ENCODE measurements at regions not wholly inside any gene's neighbourhood (a gene's known extent, or its start where the extent isn't known, plus 50 kb on each side); places are given as distances from the start of the nearest gene placed in this dataset.

- no peak overlapping the region for H3K27ac ChIP-seq (ENCODE audit: low read depth, low read length)
- H3K4me3 ChIP-seq (ENCODE audit: low read length), result no peak overlapping the region
- H3K79me2 ChIP-seq (ENCODE audit: control insufficient read depth, low read length), result no peaks in the 10 kb centered on the region
- TF ChIP-seq EZH2phosphoT487 (IDR thresholded peaks at IDR 0.05; ENCODE audit: borderline replicate concordance, low read length) (no peak), CTCF (IDR thresholded peaks at IDR 0.05; ENCODE audit: low read depth, low read length, poor library complexity, severe bottlenecking) (no peak)
- H3K9me3 ChIP-seq (ENCODE audit: control insufficient read depth, insufficient read depth, low read length), result no peaks in the 10 kb centered on the region
- no peaks in the 10 kb centered on the region for H3K4me1 ChIP-seq (ENCODE audit: control insufficient read depth, low read length)
- no peaks in the 10 kb centered on the region for H4K20me1 ChIP-seq (ENCODE audit: control insufficient read depth, insufficient read depth, low read depth, low read length)
- no peaks in the 10 kb centered on the region for H3F3A ChIP-seq (ENCODE audit: control insufficient read depth, insufficient read depth)
- H3K36me3 ChIP-seq (ENCODE audit: control insufficient read depth, low read length), result no peaks in the 10 kb centered on the region
- no peaks in the 10 kb centered on the region for H3K9me2 ChIP-seq (replicated peaks; ENCODE audit: control insufficient read depth, low read length)
- H3K27me3 ChIP-seq (ENCODE audit: control insufficient read depth, low read length), result no peaks in the 10 kb centered on the region
- H3K4me2 ChIP-seq (ENCODE audit: low read length), result no peak overlapping the region
Measured at GRCh38 chr22:48536541-48537342, 1290.9 kb downstream of the BRD1 start.

GRCh38 chr22:48535868-48536540 is 1291.7 kb downstream of the BRD1 start:
- H3K9me2 ChIP-seq (replicated peaks; ENCODE audit: control insufficient read depth, low read length), result no peaks in the 10 kb centered on the region
- no peaks in the 10 kb centered on the region for H4K20me1 ChIP-seq (ENCODE audit: control insufficient read depth, insufficient read depth, low read depth, low read length)
- H3K4me3 ChIP-seq (ENCODE audit: low read length), result no peak overlapping the region
- H3K36me3 ChIP-seq (ENCODE audit: control insufficient read depth, low read length), result no peaks in the 10 kb centered on the region
- TF ChIP-seq EZH2phosphoT487 (IDR thresholded peaks at IDR 0.05; ENCODE audit: borderline replicate concordance, low read length), result no peak
- no peak for TF ChIP-seq CTCF (IDR thresholded peaks at IDR 0.05; ENCODE audit: low read depth, low read length, poor library complexity, severe bottlenecking)
- no peak overlapping the region for H3K4me2 ChIP-seq (ENCODE audit: low read length)
- no peaks in the 10 kb centered on the region for H3K4me1 ChIP-seq (ENCODE audit: control insufficient read depth, low read length)
- H3K79me2 ChIP-seq (ENCODE audit: control insufficient read depth, low read length), result no peaks in the 10 kb centered on the region
- no peaks in the 10 kb centered on the region for H3K9me3 ChIP-seq (ENCODE audit: control insufficient read depth, insufficient read depth, low read length)
- H3K27ac ChIP-seq (ENCODE audit: low read depth, low read length), result no peak overlapping the region
- H3K27me3 ChIP-seq (ENCODE audit: control insufficient read depth, low read length), result no peaks in the 10 kb centered on the region
- H3F3A ChIP-seq (ENCODE audit: control insufficient read depth, insufficient read depth), result no peaks in the 10 kb centered on the region

GRCh38 chr22:48534395-48534958 is 1293.2 kb downstream of the BRD1 start:
- Histone ChIP-seq H4K20me1 (ENCODE audit: control insufficient read depth, insufficient read depth, low read depth, low read length) (no peaks in the 10 kb centered on the region), H3K79me2 (ENCODE audit: control insufficient read depth, low read length) (no peaks in the 10 kb centered on the region), H3K9me3 (ENCODE audit: control insufficient read depth, insufficient read depth, low read length) (no peaks in the 10 kb centered on the region), H3K4me1 (ENCODE audit: control insufficient read depth, low read length) (no peaks in the 10 kb centered on the region), H3K4me2 (ENCODE audit: low read length) (no peak overlapping the region), H3K36me3 (ENCODE audit: control insufficient read depth, low read length) (no peaks in the 10 kb centered on the region), H3K4me3 (ENCODE audit: low read length) (no peak overlapping the region), H3K9me2 (replicated peaks; ENCODE audit: control insufficient read depth, low read length) (no peaks in the 10 kb centered on the region), H3K27ac (ENCODE audit: low read depth, low read length) (no peak overlapping the region), H3F3A (ENCODE audit: control insufficient read depth, insufficient read depth) (no peaks in the 10 kb centered on the region), H3K27me3 (ENCODE audit: control insufficient read depth, low read length) (no peaks in the 10 kb centered on the region)
- TF ChIP-seq CTCF (IDR thresholded peaks at IDR 0.05; ENCODE audit: low read depth, low read length, poor library complexity, severe bottlenecking) (no peak), EZH2phosphoT487 (IDR thresholded peaks at IDR 0.05; ENCODE audit: borderline replicate concordance, low read length) (no peak)
